HG03460 (cell line): ENCODE measurements at regions not wholly inside any gene's neighbourhood (a gene's known extent, or its start where the extent isn't known, plus 50 kb on each side); places are given as distances from the start of the nearest gene placed in this dataset.

ENCODE experiments used
- ATAC-seq: cut with Tn5 transposase; IDR thresholded peaks from one replicate; pipeline ENCODE4 v1.9.1; 2021; ENCODE audit not compliant: unreplicated experiment

GRCh38 chr6:140062043-140063020, 687.9 kb upstream of the CITED2 start:
- ATAC-seq = no peak

- no peak for ATAC-seq
Measured at GRCh38 chr6:140061110-140062042, 686.9 kb upstream of the CITED2 start.

GRCh38 chr6:140059947-140060346, 685.5 kb upstream of the CITED2 start:
- no peak for ATAC-seq

- ATAC-seq = no peak
Measured at GRCh38 chr6:140058863-140059262, 684.4 kb upstream of the CITED2 start.

- no peak for ATAC-seq
Measured at GRCh38 chr6:140052736-140053729, 678.6 kb upstream of the CITED2 start.

- no peak for ATAC-seq
Measured at GRCh38 chr6:140051521-140052512, 677.4 kb upstream of the CITED2 start.

GRCh38 chr6:140050101-140050995, 675.9 kb upstream of the CITED2 start:
- no peak for ATAC-seq

- no peak for ATAC-seq
Measured at GRCh38 chr6:140049251-140049650, 674.8 kb upstream of the CITED2 start.

- ATAC-seq = no peak
Measured at GRCh38 chr6:140048202-140048790, 673.8 kb upstream of the CITED2 start.

- ATAC-seq = no peak
Measured at GRCh38 chr6:140047321-140047720, 672.9 kb upstream of the CITED2 start.

- no peak for ATAC-seq
Measured at GRCh38 chr6:140046016-140046632, 671.7 kb upstream of the CITED2 start.

- ATAC-seq = no peak
Measured at GRCh38 chr6:140045116-140045515, 670.7 kb upstream of the CITED2 start.

GRCh38 chr6:140044626-140045025, 670.2 kb upstream of the CITED2 start:
- no peak for ATAC-seq

GRCh38 chr6:140043762-140044378, 669.4 kb upstream of the CITED2 start:
- no peak for ATAC-seq

- ATAC-seq = no peak
Measured at GRCh38 chr6:140043357-140043756, 668.9 kb upstream of the CITED2 start.

GRCh38 chr6:140041571-140042332, 667.3 kb upstream of the CITED2 start:
- ATAC-seq = no peak
